Esophagus (tissue), 2 donors: ENCODE measurements at regions not wholly inside any gene's neighbourhood (a gene's known extent, or its start where the extent isn't known, plus 50 kb on each side); places are given as distances from the start of the nearest gene placed in this dataset.

ENCODE experiments used
- H3K27ac ChIP-seq, 2 donors: one replicate each; pipeline ENCODE4 v1.5.1; 2013; ENCODE audit warnings: low read depth in 2 of 2, mild to moderate bottlenecking in 2 of 2, inconsistent platforms in 1 of 2, low read length in 1 of 2, moderate library complexity in 1 of 2
- H3K27me3 ChIP-seq, 2 donors: one replicate each; pipeline ENCODE4 v1.6.1; 2013; ENCODE audit warnings: low read length in 2 of 2, control low read depth in 1 of 2, mild to moderate bottlenecking in 1 of 2; ENCODE audit not compliant: insufficient read depth in 2 of 2, control insufficient read depth in 1 of 2
- H3K36me3 ChIP-seq, 2 donors: one replicate each; pipeline ENCODE4 v1.6.1; 2013; ENCODE audit warnings: low read length in 1 of 2; ENCODE audit not compliant: control insufficient read depth in 2 of 2, insufficient read depth in 2 of 2
- H3K4me1 ChIP-seq, 2 donors: one replicate each; pipeline ENCODE4 v1.6.1; 2013; ENCODE audit warnings: low read length in 1 of 2; ENCODE audit not compliant: control insufficient read depth in 2 of 2, insufficient read depth in 2 of 2
- H3K4me3 ChIP-seq, 2 donors: one replicate each; pipeline ENCODE4 v1.5.1; 2013; ENCODE audit warnings: low read length in 2 of 2, mild to moderate bottlenecking in 2 of 2, low read depth in 1 of 2, moderate library complexity in 1 of 2
- H3K9me3 ChIP-seq, 2 donors: one replicate each; pipeline ENCODE4 v1.6.1; 2013; ENCODE audit warnings: mild to moderate bottlenecking in 2 of 2, low read depth in 1 of 2, low read length in 1 of 2, moderate library complexity in 1 of 2; ENCODE audit not compliant: control insufficient read depth in 2 of 2, insufficient read depth in 1 of 2
- WGBS, 2 donors: extraction: QIAGEN DNeasy Blood & Tissue Kit; methylation state at CpG; one replicate each; pipeline ENCODE4 v1.1.7; 2013; 5-methylcytosine and 5-hydroxymethylcytosine counted together
- donor health status: healthy with polysubstance abuse.
- donor health status: Bipolar disorder and iron deficiency.

DNA sequence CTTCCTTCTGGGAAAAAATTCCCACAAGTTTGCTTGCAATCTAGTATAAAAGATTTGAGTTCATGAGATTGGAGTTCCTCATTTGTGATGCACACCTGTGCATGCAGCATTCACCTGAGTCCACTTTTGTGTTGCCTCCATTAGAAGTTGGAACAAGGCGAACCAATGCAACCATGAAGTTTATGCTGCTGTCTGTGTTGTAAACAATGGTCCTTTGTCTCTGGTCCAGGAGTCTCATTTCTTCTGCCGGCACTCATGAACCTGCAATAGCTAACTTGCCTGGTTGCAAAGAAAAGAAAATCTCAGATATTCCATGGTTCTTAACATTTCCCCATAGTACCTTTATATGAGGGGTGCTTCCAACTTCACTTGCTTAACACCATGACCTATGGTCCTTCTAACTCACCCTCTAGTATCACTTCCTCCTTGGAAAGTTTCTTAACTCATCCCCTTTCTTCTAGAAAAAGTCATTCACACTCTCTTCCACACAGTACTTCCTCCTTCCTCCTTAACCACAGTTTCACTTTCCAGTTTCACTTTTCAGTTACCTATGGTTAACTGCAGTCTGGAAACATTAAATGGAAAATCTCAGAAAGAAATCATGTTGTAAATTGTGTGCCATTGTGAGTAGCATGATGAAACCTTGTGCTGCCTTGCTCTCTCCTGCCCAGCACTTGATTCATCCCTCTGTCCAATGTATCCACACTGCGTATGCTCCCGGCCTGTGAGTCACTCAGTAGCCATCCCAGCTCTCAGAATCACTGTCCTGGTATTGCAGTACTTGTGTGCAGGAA, 128.8 kb upstream of the TRIB2 start:
- Histone ChIP-seq H3K9me3 (no peaks in the 10 kb centered on the region), H3K27me3 (no peaks in the 10 kb centered on the region), H3K4me1 (peaks cover 0 to 2% of the 10 kb centered on the region in 2 donors), H3K4me3 (no peak overlapping the region), H3K27ac (no peak overlapping the region), H3K36me3 (no peaks in the 10 kb centered on the region)
- WGBS, 2 donors: 67 to 68% methylated on average over 4 of the region's 4 CpGs

DNA sequence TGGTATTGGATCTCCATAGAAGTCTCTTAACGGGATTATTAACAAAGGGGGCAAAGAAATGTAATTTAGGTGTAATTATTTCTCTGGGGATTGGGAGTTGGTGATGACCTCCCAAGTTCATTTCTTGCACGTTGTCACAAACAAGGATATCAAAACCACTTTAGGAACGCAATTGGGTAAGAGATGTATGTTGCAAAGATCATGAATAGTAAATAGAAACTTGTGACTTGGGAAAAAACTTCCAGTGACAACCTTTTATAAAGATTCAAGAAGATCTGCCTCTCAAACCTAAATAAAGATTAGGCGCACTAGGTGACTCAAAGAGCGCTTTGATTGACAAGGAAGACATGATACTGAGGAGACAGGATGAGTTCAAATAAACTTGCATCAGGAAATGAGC, 127.8 kb upstream of the TRIB2 start:
- Histone ChIP-seq H3K4me3 (no peak overlapping the region), H3K27me3 (no peaks in the 10 kb centered on the region), H3K36me3 (no peaks in the 10 kb centered on the region), H3K27ac (no peak overlapping the region), H3K9me3 (no peaks in the 10 kb centered on the region), H3K4me1 (peaks cover 0 to 2% of the 10 kb centered on the region in 2 donors)
- WGBS, 2 donors: 94 to 96% methylated on average over 5 of the region's 5 CpGs

DNA sequence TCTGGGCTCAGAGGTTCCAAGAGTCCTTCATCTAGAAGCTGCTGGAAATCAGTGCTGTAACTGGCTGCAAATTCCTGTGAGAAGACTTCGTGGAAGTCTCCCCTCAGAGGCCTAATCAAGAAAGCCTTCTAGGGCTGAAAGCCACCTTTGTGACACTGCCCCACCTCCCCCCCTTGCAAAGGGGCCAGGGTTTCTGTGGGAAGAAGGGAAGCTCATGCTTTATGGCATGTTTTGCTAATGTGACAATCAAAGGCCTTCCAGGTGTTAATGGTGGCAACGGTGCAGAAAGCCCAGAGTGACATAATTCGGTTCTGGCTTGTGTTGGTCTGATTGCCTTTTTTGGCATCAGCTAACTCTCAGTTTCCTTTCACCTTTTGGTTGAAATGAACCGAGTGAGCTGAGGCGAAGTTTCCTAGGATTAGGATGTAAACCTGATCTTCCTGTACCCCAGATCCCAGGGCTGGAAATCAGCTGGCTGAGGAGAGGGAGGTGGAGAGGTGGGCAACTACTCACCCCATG, 126.9 kb upstream of the TRIB2 start:
- no peak overlapping the region for H3K4me3 ChIP-seq
- H3K36me3 ChIP-seq: no peaks in the 10 kb centered on the region
- WGBS, 2 donors: 69 to 78% methylated on average over 5 of the region's 5 CpGs
- H3K4me1 ChIP-seq: peaks cover 0 to 2% of the 10 kb centered on the region in 2 donors
- H3K27ac ChIP-seq: no peak overlapping the region
- H3K27me3 ChIP-seq: no peaks in the 10 kb centered on the region
- H3K9me3 ChIP-seq: no peaks in the 10 kb centered on the region

DNA sequence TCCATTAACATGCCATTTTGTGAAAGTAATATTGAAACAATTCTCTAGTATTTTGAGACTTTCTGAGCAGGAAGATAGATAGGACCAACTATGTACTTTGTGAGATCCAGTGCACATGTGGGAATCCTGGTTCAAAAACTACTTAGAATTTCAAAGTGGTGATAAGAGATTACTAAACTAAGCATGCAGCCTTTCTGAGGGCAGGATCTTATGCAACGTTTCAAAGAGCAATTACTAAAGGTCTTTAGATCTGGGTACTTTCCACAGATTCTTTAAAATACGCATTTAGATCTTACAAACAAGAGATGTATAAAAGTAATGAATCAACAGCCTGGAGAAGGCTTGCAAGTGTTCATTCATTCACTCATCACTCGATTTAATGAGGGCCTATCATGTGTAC, 124.4 kb upstream of the TRIB2 start:
- Histone ChIP-seq H3K27me3 (no peaks in the 10 kb centered on the region), H3K9me3 (no peaks in the 10 kb centered on the region), H3K4me1 (peaks cover 0 to 2% of the 10 kb centered on the region in 2 donors), H3K4me3 (no peak overlapping the region), H3K36me3 (no peaks in the 10 kb centered on the region), H3K27ac (no peak overlapping the region)
- 80 to 85% methylated on average over 3 of the region's 3 CpGs for WGBS, 2 donors

DNA sequence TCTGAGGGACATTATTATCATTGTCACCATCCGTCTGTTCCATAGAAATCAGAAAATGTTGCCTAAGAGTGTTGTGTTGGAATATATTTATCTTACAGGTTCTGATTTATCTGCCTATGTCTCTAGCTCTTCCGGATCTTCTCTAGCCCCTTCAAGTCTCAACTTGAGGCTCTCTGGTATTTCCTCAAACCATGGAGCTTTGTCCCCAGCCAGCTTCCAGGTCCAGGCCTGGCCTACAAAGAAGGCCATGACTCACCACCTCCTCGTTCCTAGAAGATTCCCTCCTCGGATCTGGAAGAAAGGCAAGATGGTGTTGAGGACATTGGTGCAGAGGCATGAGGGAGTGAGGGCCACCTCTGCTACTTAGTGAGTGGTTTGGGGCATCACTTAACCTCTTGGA, 122.1 kb upstream of the TRIB2 start:
- Histone ChIP-seq H3K36me3 (no peaks in the 10 kb centered on the region), H3K27me3 (no peaks in the 10 kb centered on the region), H3K4me3 (no peak overlapping the region), H3K27ac (no peak overlapping the region), H3K9me3 (no peaks in the 10 kb centered on the region), H3K4me1 (no peaks in the 10 kb centered on the region)
- WGBS, 2 donors: 71 to 76% methylated on average over 4 of the region's 4 CpGs

DNA sequence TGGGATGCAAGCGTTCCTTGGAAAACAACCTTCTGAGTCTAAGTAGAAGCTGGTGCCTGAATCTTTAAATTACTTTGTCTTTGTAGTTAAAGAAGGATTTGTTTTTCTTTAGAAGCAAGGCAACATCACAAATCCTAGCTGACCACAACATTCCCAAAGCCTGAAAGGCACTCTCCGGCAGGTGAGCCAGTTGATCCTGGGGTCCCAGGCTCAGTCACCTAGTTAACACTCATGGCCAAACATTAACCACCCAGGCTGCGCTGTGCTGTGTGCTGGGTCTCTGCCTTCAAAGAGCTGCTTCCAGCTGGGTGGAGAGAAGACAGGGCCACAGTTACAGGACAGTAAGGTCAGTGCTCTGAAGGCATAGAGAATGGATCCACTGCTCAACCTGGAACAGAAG, 120.0 kb upstream of the TRIB2 start:
- Histone ChIP-seq H3K4me1 (no peaks in the 10 kb centered on the region), H3K27me3 (no peaks in the 10 kb centered on the region), H3K36me3 (no peaks in the 10 kb centered on the region), H3K27ac (no peak overlapping the region), H3K9me3 (no peaks in the 10 kb centered on the region), H3K4me3 (no peak overlapping the region)
- 95 to 97% methylated on average over 3 of the region's 3 CpGs for WGBS, 2 donors

DNA sequence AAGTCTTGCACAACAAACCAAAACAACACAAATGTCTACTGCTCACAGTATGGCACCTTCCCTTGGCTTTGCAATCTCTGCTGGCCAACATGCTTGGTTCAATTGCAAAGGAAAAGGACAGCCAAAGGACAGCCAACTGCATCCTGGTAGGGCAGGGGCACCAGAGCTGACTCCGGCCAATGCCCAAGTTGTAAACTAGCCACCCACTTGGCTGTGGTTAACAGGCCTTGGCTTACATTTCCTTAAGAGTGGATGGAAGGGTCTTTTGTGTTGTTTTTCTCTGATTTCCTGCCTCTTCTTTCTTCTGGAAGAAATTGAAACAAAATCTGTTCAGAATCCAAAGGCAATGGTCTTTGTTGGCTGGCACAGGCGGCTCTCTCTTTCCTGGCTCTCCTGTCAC, 119.1 kb upstream of the TRIB2 start:
- Histone ChIP-seq H3K4me3 (no peak overlapping the region), H3K36me3 (no peaks in the 10 kb centered on the region), H3K9me3 (no peaks in the 10 kb centered on the region), H3K27ac (no peak overlapping the region), H3K27me3 (no peaks in the 10 kb centered on the region), H3K4me1 (no peaks in the 10 kb centered on the region)
- WGBS, 2 donors: 86 to 91% methylated on average over 2 of the region's 2 CpGs

DNA sequence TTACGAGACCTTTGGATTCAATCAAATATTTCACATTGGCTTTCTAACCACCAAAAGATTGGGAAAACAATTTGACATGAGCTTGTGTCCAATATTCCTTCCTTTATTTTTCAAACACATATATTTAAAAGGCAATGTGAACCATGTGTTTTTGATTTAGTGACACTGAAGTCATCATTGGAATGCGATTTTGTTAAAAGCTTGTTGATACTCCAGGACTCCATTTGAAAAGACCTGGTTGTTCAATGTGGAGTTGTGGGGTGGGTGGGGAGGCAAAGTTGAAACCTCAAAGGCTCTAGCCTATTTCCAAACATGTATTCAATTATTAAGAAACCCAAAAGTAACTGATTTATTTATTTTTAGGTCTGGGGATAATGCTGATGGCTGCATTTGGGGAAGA, 114.1 kb upstream of the TRIB2 start:
- no peaks in the 10 kb centered on the region for H3K4me1 ChIP-seq
- H3K4me3 ChIP-seq: no peak overlapping the region
- H3K9me3 ChIP-seq: no peaks in the 10 kb centered on the region
- no peaks in the 10 kb centered on the region for H3K36me3 ChIP-seq
- WGBS, 2 donors: 89 to 91% methylated on average over 2 of the region's 2 CpGs
- H3K27ac ChIP-seq: no peak overlapping the region
- H3K27me3 ChIP-seq: no peaks in the 10 kb centered on the region

DNA sequence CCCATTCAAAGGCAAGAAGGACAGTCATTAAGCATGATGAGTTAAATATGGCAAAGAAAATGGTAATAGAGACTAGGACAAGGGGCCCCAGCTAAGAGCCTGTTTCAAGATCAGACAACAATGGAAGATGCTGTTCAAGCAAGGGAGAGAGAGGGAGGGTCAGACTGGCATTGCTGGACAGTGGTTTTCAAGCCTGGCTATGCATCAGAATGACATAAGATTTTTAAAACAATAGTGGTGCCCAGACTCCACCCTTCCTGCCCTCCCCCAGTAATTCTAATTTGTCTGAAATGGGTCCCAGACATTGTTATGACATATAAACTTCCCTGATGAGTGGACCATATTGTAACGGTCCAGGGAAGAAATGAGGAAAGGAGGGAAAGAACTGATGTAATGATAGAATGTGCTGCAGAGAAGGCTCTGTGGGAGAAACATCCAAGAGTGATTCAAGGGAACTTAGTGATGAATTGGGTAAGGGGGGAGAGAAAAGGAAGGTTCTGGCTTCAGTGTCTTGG, 112.9 kb upstream of the TRIB2 start:
- Histone ChIP-seq H3K9me3 (no peaks in the 10 kb centered on the region), H3K4me3 (no peak overlapping the region), H3K36me3 (no peaks in the 10 kb centered on the region), H3K27ac (no peak overlapping the region), H3K27me3 (no peaks in the 10 kb centered on the region), H3K4me1 (no peaks in the 10 kb centered on the region)
- 74 to 79% methylated on average over 1 of the region's 1 CpG for WGBS, 2 donors

DNA sequence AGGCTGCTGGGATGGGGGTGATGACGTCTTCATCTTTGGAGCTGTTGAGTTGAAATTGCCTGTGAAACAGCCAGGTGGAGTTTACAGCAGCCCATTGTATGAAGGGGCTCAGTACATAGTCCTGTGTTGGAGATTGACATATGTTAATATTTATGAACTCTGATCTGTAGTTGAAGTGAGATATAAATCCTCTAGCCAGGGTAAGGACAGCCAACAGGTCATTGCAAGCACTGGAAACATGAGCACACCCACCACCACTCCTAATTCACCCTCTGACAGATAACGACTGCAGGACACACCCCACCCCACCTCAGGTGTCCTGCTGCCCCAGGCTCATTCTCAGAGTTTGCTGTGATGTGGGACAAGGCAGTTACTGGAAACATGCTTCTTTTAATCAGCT, 112.4 kb upstream of the TRIB2 start:
- Histone ChIP-seq H3K27ac (no peak overlapping the region), H3K27me3 (no peaks in the 10 kb centered on the region), H3K4me3 (no peak overlapping the region), H3K9me3 (no peaks in the 10 kb centered on the region), H3K36me3 (no peaks in the 10 kb centered on the region), H3K4me1 (no peaks in the 10 kb centered on the region)
- WGBS, 2 donors: 47 to 75% methylated on average over 2 of the region's 2 CpGs
